VCaP (cell line): ENCODE measurements at regions not wholly inside any gene's neighbourhood (a gene's known extent, or its start where the extent isn't known, plus 50 kb on each side); places are given as distances from the start of the nearest gene placed in this dataset.
A peak's percentile ranks its signal among the peaks of the same experiment; 100 is the strongest.

Experiments
- H3K27ac ChIP-seq: fragments of 450-650 bp; 2 replicates; pipeline ENCODE4 v1.5.1; 2017
- TF ChIP-seq, protein P1 (sequence below): fragments of 450-650 bp; conservative IDR thresholded peaks from 2 replicates; pipeline ENCODE4 v1.5.1; 2017; ENCODE audit warnings: mild to moderate bottlenecking, moderate library complexity

DNA sequence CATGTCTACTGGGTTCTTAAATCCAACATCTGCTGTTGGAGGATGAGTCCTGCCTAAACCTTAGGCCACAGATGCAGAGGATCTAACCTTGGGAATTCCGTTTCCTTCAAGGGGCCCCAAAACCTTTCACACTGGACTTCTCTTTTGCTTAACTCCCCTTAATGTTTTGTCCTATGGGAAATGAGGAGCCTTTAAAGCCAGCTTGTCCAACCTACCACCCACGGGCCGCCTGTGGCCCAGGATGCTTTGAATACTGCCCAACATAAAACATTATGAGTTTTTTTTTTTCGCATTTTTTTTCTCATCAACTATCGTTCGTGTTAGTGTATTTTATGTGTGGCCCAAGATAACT is 157.2 kb upstream of the SLC1A4 start:
- no peak overlapping the region for H3K27ac ChIP-seq
- TF ChIP-seq, protein P1, sequence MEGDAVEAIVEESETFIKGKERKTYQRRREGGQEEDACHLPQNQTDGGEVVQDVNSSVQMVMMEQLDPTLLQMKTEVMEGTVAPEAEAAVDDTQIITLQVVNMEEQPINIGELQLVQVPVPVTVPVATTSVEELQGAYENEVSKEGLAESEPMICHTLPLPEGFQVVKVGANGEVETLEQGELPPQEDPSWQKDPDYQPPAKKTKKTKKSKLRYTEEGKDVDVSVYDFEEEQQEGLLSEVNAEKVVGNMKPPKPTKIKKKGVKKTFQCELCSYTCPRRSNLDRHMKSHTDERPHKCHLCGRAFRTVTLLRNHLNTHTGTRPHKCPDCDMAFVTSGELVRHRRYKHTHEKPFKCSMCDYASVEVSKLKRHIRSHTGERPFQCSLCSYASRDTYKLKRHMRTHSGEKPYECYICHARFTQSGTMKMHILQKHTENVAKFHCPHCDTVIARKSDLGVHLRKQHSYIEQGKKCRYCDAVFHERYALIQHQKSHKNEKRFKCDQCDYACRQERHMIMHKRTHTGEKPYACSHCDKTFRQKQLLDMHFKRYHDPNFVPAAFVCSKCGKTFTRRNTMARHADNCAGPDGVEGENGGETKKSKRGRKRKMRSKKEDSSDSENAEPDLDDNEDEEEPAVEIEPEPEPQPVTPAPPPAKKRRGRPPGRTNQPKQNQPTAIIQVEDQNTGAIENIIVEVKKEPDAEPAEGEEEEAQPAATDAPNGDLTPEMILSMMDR, result peak; percentile 13; the same call in 1 of the 2 replicates

DNA sequence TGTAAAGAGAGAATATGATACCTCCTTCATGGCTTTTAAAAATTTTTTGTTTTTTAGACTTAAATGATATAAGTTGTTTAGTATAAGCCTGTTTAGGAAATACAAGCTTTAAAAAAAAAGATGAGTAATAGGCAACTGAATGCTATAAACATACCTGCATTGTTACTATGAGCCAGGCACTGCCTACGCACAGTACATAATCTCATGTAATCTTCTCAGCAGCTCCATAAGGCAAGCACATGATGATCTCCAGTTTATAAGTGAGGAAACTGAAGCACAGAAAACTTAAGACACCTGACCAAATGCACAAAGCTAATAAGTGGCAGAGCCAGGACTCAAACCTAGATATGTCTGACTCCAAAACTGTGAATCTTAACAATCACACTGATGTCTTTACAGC is 156.3 kb upstream of the SLC1A4 start:
- TF ChIP-seq, protein P1, result no peak
- no peak overlapping the region for H3K27ac ChIP-seq

DNA sequence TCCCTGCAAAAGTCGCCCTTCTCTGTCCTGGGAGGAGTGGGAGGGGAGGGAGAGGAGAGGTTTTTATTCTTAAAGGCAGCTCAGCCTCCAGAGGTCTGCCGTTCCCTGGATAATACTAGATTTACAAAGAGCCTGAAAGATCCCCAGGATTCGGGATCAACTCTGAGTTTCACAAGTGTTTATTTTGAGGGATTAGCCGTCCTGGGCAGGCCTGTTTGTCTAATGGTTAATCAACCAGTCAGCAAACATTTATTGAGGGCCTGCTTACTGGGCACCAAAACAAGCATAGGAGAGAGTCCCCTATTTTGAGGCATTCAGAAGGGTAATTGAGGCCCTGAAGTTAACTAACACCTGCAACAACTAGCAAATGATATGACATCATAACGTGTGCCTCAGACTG is 152.6 kb upstream of the SLC1A4 start:
- no peak overlapping the region for H3K27ac ChIP-seq
- TF ChIP-seq, protein P1, result no peak

DNA sequence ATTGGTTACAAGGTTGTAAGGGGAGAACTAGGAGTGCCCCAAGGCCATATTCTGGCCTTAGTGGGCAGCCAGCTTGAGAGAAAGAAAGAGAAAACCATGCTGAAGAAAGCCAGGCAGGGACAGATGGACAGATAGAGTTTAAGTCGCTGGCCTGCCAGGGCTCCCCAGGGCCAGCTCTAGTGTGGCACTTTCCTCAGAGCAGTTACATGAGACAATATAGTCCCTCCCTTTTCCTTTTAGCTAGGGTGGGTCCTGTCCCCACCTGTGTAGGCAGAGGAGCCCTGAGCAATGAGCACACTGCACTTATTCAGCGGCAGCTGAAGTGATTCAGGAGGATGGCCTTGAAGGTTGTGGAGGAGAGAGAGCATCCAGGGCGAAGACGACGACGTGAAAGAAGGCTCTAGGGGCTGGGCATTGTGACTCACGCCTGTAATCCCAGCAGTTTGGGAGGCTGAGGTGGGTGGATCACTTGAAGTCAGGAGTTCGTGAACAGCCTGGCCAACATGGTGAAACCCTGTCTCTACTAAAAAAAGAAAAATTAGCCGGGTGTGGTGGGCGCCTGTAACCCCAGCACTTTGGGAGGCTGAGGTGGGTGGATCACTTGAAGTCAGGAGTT is 152.0 kb upstream of the SLC1A4 start:
- TF ChIP-seq, protein P1, result no peak

DNA sequence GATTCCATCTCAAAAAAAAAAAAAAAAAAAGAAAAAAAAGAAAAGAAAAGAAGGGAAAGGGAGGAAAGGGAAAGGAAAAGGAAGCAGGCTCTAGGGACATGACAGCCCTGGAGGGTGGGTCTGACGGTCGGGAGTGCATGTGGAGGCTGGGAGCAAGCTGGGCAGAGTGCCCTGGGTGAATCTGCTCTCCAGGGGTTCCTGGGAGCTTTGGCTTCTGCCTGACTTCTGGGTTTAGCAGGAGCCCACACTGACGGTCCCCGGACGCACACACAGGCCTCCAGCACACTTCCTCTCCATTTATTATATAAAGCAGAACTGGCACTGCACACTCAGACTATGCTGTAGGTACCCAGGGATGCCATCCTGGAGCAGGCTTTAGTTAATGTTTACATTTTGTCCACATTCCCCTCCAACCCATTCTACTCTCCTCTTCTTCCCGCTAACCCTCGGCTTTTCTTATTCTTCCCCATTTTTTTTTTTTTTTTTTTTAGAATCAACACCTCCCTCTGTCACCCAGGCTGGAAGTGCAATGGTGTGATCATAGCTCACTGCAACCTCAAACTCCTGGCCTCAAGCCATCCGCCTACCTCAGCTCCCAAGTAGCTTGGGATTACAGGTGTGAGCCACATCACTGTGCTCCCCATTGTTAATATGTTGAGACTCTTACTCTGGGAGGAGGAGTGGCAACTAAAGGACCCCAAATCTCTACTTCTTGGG is 151.1 kb upstream of the SLC1A4 start:
- TF ChIP-seq, protein P1, result no peak
- no peak overlapping the region for H3K27ac ChIP-seq

More for the DNA sequence above, 152.0 kb upstream of the SLC1A4 start:
- H3K27ac ChIP-seq, result no peak overlapping the region

DNA sequence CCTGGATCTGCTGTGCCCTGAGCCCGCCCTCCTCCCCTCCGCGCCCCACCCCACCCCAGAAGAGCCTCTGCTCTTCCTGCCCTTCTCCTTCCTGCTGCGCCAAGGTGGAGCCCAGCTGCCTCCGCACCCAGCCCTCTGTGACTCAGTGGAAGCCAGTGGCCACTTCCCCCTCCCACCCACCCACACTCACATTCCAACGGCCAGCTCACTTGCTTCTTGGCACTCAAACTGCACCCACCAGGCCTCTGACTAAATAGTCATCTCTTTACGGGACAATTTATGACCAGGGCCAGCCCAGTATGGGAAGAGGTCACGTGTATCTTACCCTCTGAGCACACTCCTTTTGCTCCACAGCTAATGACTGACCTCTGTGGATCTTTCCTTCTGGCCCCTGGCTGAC is 150.4 kb upstream of the SLC1A4 start:
- H3K27ac ChIP-seq, result no peak overlapping the region
- TF ChIP-seq, protein P1, result no peak

DNA sequence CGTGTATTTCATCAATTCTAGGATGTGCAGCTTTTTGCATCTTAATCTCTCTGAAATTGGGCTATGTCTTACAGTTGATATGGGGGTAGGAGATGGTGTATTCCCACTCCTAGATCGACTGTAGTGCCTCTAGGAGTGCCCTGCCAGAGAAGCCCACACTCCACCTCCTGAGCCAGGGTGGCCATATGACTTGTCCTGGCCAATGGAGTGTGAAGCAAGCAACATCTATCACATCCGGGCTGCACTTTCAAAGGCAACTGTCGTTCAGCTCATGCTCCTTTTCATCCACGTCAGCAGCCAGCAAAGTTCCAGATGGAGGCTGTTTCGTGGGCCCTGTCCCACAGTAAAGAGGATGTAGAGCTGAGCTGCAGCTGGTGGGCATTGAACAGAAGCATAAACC is 149.4 kb upstream of the SLC1A4 start:
- TF ChIP-seq, protein P1, result no peak
- H3K27ac ChIP-seq, result no peak overlapping the region
